CD4-positive, alpha-beta T cell treated with Interleukin-6 for 4 hours (primary cell): ENCODE measurements at regions not wholly inside any gene's neighbourhood (a gene's known extent, or its start where the extent isn't known, plus 50 kb on each side); places are given as distances from the start of the nearest gene placed in this dataset.
"Not testable (repeated sequence)": the region's sequence is repeated elsewhere in the genome, so short reads cannot be mapped to it uniquely, and the experiment has no call there.

ENCODE experiments used
- DNase-seq: peaks from one replicate; pipeline ENCODE4 v3.0.0-alpha.2; 2020; ENCODE audit warnings: mixed read lengths

DNA sequence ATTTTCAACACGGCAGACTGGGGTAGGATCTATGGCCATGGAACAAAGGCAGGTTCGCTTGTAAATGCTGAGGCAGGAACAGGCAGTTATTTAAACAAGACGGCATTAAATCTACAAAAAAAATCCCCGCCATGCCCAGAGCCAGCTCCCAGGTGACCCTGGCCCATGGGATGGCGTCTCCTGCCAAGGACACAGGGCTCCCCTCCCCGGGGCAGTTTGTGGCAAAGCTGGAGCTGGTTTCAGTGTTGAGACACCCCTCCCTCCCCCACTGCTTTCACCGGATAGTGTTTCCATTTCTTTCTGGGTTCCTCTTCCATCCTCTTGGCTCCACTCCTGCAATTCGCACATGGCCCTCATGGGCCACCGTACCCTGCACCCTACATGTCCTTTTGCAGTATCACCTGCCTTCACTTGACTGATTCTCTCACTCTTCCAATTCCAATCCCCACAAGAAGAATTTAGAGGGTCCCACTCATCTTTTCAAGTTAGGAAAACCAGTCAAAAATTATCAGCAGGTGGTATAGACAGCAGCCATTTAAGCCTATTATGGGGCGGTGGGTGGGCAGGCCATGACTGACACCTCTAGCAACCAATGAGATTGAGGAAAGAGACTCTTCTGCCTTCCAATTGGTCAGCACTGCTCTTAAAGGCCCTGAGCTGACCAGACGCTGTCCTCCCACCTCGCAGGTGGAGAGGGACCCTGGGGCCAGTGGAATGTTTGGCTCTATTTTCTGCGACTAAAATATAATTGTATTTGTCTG lies 52.0 kb downstream of the OLIG1 start:
- DNase-seq, result no peak

DNA sequence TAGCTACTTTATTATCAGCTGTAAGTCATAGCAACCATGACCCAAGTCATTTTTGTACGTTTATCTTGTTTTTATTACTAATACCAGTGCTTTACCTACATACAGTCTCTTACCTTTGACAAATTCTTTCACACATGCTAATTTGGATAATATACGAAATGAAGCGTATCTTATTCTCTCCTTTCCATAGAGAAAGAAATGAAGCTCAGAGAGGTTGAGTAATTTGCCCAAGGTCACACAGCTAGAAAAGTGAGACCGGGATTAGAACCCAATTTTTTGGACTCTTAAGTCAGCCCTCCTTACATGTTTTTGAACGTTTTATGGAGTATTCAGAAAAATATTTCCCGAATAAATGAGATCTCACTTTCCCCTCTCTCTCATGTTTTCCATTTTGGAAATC lies 52.6 kb downstream of the OLIG1 start:
- DNase-seq, result no peak

GRCh38 chr21:33123374-33124123 lies 53.6 kb downstream of the OLIG1 start:
- no peak for DNase-seq

DNA sequence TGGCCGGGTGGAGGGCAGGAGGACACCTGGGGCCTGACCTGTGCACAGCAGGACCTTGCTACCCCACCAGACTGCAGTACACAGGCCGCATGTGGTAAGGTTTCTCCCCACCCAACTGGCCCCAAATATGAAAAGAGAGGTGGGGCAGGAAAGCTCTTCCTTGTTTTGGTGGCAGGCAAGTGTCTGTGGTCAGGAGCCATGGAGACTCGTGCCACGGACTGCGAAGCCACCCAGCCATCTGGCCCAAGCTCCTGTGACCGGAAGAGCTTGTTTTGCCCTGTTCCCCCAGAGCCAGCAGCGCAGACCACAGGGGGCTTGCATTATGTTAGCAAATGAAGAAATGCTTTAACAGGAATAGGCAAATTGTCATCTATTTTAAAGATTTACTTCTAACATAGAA lies 54.9 kb downstream of the OLIG1 start:
- no peak for DNase-seq

GRCh38 chr21:33125680-33126375 lies 55.9 kb downstream of the OLIG1 start:
- no peak for DNase-seq

DNA sequence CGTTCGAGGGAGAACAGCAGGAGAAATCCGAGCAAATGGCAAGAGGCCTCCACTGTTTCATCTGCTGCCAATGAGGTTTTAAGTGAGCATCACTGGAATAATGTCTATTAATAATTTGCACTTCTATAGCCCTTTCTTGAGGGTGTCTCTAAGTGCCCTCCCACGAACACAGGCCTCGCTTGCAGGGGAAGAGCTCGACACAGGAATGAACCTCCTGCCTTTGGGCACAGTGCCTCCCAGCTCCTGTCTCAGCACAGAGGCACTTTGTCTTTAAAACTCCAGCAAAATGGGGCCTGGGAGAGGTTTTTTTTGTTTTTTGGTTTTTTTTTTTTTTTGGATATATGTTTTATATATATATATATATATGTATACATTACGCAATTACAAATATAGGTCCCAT lies 56.6 kb downstream of the OLIG1 start:
- no peak for DNase-seq

DNA sequence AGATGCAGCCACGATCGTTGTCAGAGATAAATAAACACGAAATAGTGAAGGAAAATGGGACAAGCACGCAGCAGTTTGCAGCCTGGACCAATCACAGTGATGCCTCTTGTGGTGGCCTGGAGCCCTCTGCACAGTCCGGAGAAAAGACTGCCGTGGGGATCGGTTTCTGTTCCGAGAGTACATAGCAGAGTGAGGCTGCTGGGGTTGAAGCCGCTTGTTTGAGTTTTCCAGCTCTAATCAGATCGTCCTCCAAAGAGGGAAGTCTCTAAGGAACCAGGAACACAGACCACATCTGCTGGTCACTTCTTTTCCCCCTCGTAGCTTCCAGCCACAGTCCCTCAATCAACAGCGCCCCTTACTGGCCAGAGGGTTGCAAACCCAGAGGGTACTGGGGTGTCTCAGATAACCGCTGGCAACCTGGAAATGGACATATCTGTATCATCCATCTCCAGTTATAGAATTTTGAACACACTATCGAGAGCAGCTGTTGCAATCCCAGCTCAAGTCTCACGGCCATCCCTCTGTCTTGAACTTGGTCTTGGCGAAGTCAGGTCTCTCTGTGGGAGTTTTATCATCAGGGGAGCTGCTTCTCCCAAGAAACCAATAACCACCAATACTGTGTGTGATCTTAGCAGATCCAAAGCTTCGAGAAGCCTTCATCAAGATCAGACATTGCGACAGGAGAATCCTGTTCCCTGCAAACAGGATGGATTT lies 57.4 kb downstream of the OLIG1 start:
- peak; percentile 72 for DNase-seq

DNA sequence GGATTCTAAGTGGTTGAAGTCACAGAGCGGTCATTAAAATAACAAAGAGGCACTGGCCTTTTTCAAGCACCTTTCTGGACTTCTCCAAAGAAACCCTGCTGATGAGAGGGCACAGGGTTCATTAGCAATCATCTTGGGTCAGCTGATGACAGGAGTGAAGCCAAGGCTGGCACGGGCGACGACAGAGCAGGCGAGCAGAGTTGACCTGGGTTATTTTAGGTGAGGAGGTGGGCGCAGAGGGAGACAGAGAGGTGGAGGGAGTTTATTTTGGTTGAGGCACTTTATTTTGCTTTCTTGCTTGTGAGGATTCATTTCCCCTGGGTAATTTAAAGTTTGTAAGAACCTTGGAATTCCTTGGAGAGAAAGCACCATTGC lies 57.9 kb downstream of the OLIG1 start:
- no peak for DNase-seq

DNA sequence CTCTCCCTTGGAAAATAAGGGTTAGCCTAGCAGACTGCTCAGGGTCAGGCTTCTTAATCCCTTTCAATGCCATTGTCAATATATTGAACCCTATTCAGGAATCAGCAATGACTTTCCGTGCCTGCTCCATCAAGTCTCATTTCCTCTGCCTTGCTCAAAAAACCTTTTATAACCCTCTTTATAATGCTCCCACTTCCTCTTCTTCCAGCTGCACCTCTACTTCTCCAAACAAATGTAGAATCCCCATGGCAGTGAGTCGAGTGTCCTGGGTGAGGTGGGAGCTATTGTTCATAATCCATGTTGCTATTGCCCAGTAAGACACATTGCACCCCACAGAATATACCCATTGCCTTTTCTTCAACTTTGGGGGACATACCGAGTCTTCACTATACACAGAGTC lies 58.6 kb downstream of the OLIG1 start:
- no peak for DNase-seq

DNA sequence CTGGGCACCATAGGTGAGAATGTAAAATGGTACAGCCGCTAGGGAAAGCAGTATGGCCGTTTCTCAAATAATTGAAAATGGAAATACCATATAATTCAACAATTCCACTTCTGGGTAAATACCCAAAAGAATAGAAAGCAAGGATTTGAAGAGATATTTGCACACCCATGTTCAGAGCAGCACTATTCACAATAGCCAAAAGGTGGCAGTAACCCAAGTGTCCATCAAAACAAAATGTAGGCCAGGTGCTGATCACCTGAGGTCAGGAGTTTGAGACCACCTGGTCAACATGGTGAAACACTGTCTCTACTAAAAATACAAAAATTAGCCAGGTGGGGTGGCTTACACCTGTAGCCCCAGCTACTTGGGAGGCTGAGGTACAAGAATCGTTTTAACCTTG lies 62.1 kb downstream of the OLIG1 start:
- DNase-seq, result peak; percentile 11

DNA sequence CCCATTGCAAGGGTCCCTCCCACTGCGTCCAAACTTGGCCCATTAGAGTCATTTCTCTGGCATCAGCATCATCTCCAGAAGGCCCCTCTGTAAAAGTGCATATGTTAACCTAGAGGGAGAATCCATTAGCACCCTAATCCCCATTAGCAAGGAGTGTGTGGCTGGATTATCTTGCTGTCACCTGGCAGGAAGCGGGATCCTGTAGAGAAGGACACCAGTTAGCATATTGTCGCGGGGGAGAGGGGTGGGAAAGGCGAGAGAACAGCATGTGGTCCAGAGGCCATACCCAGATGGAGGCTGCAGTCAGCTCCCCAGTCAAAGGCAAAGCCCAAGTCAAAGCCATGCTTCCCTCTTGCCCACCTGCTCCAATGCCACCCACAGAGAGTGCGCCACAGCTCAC lies 64.0 kb downstream of the OLIG1 start:
- no peak for DNase-seq

GRCh38 chr21:33135925-33136324 lies 66.0 kb downstream of the OLIG1 start:
- DNase-seq, result no peak

GRCh38 chr21:33136847-33137502 lies 67.0 kb downstream of the OLIG1 start:
- DNase-seq, result no peak

- no peak for DNase-seq
These were observed 69.1 kb downstream of the OLIG1 start for GRCh38 chr21:33139084-33139483.

GRCh38 chr21:33140288-33140687 lies 70.3 kb downstream of the OLIG1 start:
- DNase-seq, result no peak

GRCh38 chr21:33146467-33146866 lies 76.5 kb downstream of the OLIG1 start:
- no peak for DNase-seq

DNA sequence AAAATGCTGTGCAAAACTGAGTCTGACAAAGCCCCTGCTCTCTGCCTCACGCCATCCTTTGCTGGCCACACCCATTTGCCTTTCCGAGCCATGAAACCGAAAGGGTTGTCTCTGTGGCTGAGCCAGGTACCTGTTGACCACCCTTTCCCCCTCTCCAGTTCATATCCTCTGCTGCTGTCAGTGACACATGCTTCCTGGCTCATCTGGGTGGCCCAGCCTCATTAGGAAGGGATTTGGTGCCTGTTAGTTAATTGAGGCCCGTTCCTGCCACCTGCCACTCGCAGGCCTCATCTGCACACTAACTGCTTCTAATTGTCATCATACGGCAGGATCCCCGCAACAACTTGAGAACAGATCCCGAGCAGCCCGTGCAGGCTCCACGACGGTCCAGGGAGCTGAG lies 79.2 kb downstream of the OLIG1 start:
- no peak for DNase-seq

DNA sequence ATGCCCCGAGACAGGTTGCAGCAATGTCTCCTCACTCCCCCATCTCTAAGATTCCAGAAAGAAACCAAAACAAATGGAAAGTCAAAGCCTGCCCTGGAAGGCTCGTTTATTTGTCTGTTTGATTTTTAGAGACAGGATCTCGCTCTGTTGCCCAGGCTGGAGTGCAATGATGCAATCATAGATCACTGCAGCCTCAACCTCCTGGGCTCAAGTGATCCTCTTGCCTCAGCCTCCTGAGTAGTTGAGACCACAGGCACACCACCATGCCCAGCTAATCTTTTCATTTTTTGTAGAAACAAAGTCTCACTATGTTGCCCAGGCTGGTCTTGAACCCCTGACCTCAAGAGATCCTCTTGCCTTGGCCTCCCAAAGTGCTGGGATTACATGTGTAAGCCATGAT lies 78.8 kb upstream of the IFNAR2 start:
- not testable (repeated sequence) for DNase-seq

DNA sequence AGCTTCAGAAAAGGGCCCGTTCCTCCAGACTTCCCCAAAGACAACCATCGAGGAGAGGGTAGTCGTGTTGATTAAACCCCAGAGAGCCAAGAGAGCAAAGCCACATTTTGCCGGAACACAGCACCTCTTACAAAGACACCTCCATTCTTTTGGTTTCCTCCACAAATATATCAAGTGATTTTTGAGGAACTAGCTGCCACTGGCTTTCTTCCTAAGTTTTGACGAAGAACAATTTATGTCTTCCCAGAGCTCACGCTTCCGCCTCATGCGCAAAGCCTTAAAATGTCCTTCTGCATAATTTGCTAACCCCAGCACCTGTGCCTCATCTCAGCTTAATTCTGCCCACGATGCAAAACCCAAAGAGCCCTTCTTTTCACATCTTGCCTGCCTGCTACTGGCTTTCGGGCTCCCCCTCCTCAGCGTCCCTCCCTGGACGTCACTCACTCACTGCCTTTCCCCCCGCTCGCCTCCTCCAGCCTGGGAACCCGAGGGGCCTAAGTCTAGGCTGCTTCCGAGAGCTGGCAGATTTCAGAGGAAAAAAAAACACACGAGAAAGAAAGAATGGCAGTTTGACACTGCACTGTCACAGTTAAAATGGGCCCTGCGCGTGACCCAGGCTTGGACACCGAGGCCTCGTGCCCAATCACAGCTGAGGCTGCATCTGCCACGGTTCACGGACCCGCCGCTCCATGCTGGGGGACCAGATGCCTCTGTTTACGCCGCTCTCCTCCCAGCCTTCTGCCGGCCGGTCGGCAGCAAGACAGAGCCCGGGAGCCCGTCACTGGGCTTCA lies 77.6 kb upstream of the IFNAR2 start:
- DNase-seq, result no peak

DNA sequence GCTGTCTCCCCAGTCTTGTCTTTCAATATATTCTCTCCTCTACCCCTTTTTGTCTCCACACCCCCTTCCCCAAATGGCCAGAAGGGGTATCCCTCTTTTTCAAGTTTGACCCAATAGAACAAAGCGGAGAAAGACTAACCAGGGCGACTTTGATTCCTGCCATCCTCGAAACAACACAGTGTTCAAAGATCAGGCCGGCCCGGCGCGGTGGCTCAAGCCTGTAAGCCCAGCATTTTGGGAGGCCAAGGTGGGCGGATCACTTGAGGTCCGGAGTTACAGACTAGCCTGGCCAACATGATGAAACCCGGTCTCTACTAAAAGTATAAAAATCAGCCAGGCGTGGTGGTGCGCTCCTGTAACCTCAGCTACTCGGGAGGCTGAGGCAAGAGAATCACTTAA lies 77.0 kb upstream of the IFNAR2 start:
- DNase-seq, result no peak

GRCh38 chr21:33155005-33155404 lies 74.7 kb upstream of the IFNAR2 start:
- DNase-seq, result no peak

DNA sequence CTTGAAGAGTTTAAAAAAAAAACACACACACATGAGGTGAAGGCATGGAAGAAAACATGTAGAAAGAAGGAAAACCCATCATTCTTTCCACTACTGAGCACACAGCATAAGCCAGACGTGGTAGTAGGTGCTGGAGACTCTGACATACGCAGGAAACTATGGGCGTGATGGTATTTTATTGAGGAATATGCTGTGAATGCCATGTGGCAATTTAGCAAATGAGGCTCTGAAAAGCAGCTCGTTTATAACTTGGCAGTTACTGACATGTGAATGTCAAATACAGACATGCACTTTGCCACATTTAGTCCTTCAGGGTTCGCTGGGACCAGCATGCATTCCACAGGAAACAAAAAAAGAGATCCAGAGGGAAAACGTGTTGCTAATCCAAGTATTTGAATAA lies 74.3 kb upstream of the IFNAR2 start:
- DNase-seq, result no peak
